ENCODE measurements at regions not wholly inside any gene's neighbourhood (a gene's known extent, or its start where the extent isn't known, plus 50 kb on each side); places are given as distances from the start of the nearest gene placed in this dataset.

DNA sequence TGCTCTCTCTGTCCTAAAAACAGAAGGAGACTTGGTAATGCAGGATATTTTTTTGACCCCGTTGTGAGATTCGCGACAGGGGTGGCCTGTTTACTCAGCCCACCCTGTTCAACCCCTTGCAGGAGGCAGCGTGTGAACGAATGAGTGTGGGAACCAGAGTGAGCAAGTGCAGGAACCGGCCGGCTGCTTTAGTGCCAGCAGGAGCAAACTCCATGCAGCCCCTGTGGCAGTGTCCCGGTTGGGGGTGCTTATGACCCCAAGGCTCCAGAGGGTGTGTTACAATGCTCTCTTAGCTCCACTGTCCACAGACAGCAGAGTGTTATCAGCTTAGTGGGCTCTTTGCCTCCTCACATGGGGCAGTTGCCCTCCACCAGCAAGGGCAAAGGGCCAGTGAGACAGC, 225.2 kb downstream of the ETNK1 start:
- H3K23ac ChIP-seq (ENCODE audit: low read depth, low read length) = no peak overlapping the region
- no peak overlapping the region for H3K4ac ChIP-seq (ENCODE audit: low read depth, low read length)
- H3K14ac ChIP-seq (replicated peaks; ENCODE audit: low read depth, low read length) = no peak overlapping the region
- WGBS, 2 experiments (ENCODE audit: extremely low coverage in 2 of 2, insufficient read length in 1 of 2) = 100% methylated on average over 1 of the region's 8 CpGs; no CpG with 5 or more reads in 1 of the 2 experiments
- dilution Hi-C loops (cut with HindIII; ENCODE audit: low sequenced_read_pairs, unreplicated experiment) = no loop called here
- no peak overlapping the region for H3K18ac ChIP-seq (ENCODE audit: low read depth, low read length)
- DNase-seq (no peak), ATAC-seq (ENCODE audit: low read depth) (no peak)
- H3K4me1 ChIP-seq (ENCODE audit: control insufficient read depth, insufficient read depth, low read length) = no peaks in the 10 kb centered on the region
- no peaks in the 10 kb centered on the region for H4K20me1 ChIP-seq (ENCODE audit: insufficient read depth, low read length)
- no peak overlapping the region for H2BK120ac ChIP-seq (ENCODE audit: low read depth, low read length)
- no peak overlapping the region for H4K91ac ChIP-seq (ENCODE audit: insufficient read depth, low read depth, low read length)
- in situ Hi-C loops (cut with MboI; ENCODE audit: low sequenced_read_pairs) = loop anchor here (25.0 kb wide), 1 partner anchor 1937 kb away; no protein-coding TSS in a partner anchor
- H2BK15ac ChIP-seq (ENCODE audit: low read depth, low read length) = no peak overlapping the region
- H2AK9ac ChIP-seq (replicated peaks; ENCODE audit: low read depth, low read length, poor library complexity) = no peak overlapping the region
- no peaks in the 10 kb centered on the region for H3K9me3 ChIP-seq (ENCODE audit: control insufficient read depth, insufficient read depth, low read length)
- ChIA-PET POLR2A (ENCODE audit: unreplicated experiment) (no interaction called here), CTCF (interaction anchor here (0.6 kb wide), 2 partner anchors 128 to 233 kb away, joined by 3 to 6 read pairs; no protein-coding TSS in a partner anchor)
- no peak overlapping the region for H2AK5ac ChIP-seq (ENCODE audit: low read depth, low read length)
- intact Hi-C loops (cut with micrococcal nuclease) = loop anchor here (10.0 kb wide), 1 partner anchor 165 kb away; no protein-coding TSS in a partner anchor
- no peak overlapping the region for H3K4me3 ChIP-seq (ENCODE audit: insufficient read depth, low read depth, low read length)
- H3K36me3 ChIP-seq (ENCODE audit: control insufficient read depth, insufficient read depth, low read length) = no peaks in the 10 kb centered on the region
- H3K9ac ChIP-seq (ENCODE audit: low read depth, low read length) = no peak overlapping the region
- H3K9me1 ChIP-seq (ENCODE audit: insufficient read depth, low read length) = no peaks in the 10 kb centered on the region
- no peaks in the 10 kb centered on the region for H3K79me1 ChIP-seq (ENCODE audit: low read depth in 1 of 2, low read length in 2 of 2)
- TF ChIP-seq NFE2L2 (IDR thresholded peaks at IDR 0.05; ENCODE audit: low read depth, low read length) = no peak
- H3K27ac ChIP-seq (ENCODE audit: insufficient read depth, low read length) = no peak overlapping the region
- peaks cover 2% of the 10 kb centered on the region for H3K27me3 ChIP-seq (ENCODE audit: control insufficient read depth, insufficient read depth, low read length)
- H3K56ac ChIP-seq (ENCODE audit: extremely low read depth, insufficient read depth, low read length) = no peak overlapping the region
- H3K4me2 ChIP-seq (ENCODE audit: low read depth, low read length) = no peak overlapping the region
- H2BK20ac ChIP-seq (ENCODE audit: low read depth, low read length) = no peak overlapping the region
- no TSS peak for BruUV-seq (replicated peaks)
- H2AFZ ChIP-seq (replicated peaks; ENCODE audit: low read length, poor library complexity) = no peak overlapping the region
- H2BK5ac ChIP-seq (ENCODE audit: low read depth, low read length, poor library complexity, severe bottlenecking) = no peak overlapping the region
- no peak overlapping the region for H4K5ac ChIP-seq (ENCODE audit: low read depth, low read length)
- H4K8ac ChIP-seq (ENCODE audit: low read depth in 2 of 2, low read length in 2 of 2) = no peak overlapping the region
